ENCODE measurements at regions not wholly inside any gene's neighbourhood (a gene's known extent, or its start where the extent isn't known, plus 50 kb on each side); places are given as distances from the start of the nearest gene placed in this dataset.

GRCh38 chr14:35987731-35988130, 161.6 kb downstream of the BRMS1L start:
- intact Hi-C loops (cut with DNase I), result no loop called here
- WGBS, 2 donors, result 79 to 89% methylated on average over 3 of the region's 3 CpGs

GRCh38 chr14:35986219-35986573, 160.1 kb downstream of the BRMS1L start:
- TF ChIP-seq CTCF (IDR thresholded peaks at IDR 0.05), result no peak
- 75 to 81% methylated on average over 2 of the region's 2 CpGs for WGBS, 2 donors
- no peaks in the 10 kb centered on the region for H3K9me3 ChIP-seq
- H3K36me3 ChIP-seq, result no peaks in the 10 kb centered on the region
- intact Hi-C loops (cut with DNase I), result no loop called here
- no peak overlapping the region for H3K4me3 ChIP-seq
- no peak for ATAC-seq
- no peak for DNase-seq
- H3K27ac ChIP-seq, result no peak overlapping the region
- no peaks in the 10 kb centered on the region for H3K4me1 ChIP-seq
- no peaks in the 10 kb centered on the region for H3K27me3 ChIP-seq

More at GRCh38 chr14:35987731-35988130, 161.6 kb downstream of the BRMS1L start:
- no peaks in the 10 kb centered on the region for H3K9me3 ChIP-seq
- DNase-seq (no peak), ATAC-seq (no peak)
- no peak for TF ChIP-seq CTCF (IDR thresholded peaks at IDR 0.05)
- no peaks in the 10 kb centered on the region for H3K27me3 ChIP-seq
- no peaks in the 10 kb centered on the region for H3K4me1 ChIP-seq
- no peaks in the 10 kb centered on the region for H3K36me3 ChIP-seq
- H3K27ac ChIP-seq, result no peak overlapping the region
- H3K4me3 ChIP-seq, result no peak overlapping the region

GRCh38 chr14:35985474-35986218, 159.5 kb downstream of the BRMS1L start:
- Histone ChIP-seq H3K36me3 (no peaks in the 10 kb centered on the region), H3K27ac (no peak overlapping the region), H3K4me1 (no peaks in the 10 kb centered on the region), H3K4me3 (no peak overlapping the region), H3K9me3 (no peaks in the 10 kb centered on the region), H3K27me3 (no peaks in the 10 kb centered on the region)
- 40 to 58% methylated on average over 5 of the region's 5 CpGs for WGBS, 2 donors
- no peak for DNase-seq
- no peak for TF ChIP-seq CTCF (IDR thresholded peaks at IDR 0.05)
- intact Hi-C loops (cut with DNase I), result no loop called here
- no peak for ATAC-seq

GRCh38 chr14:35979531-35979930, 153.4 kb downstream of the BRMS1L start:
- no peak for DNase-seq
- 75 to 79% methylated on average over 6 of the region's 6 CpGs for WGBS, 2 donors
- H3K4me3 ChIP-seq, result no peak overlapping the region
- no peaks in the 10 kb centered on the region for H3K27me3 ChIP-seq
- TF ChIP-seq CTCF (IDR thresholded peaks at IDR 0.05), result no peak
- intact Hi-C loops (cut with DNase I), result no loop called here
- ATAC-seq, result no peak
- no peaks in the 10 kb centered on the region for H3K4me1 ChIP-seq
- peaks cover 0 to 6% (median 0%) of the 10 kb centered on the region in 11 donors for H3K9me3 ChIP-seq
- H3K27ac ChIP-seq, result no peak overlapping the region
- no peaks in the 10 kb centered on the region for H3K36me3 ChIP-seq
